ENCODE measurements at regions not wholly inside any gene's neighbourhood (a gene's known extent, or its start where the extent isn't known, plus 50 kb on each side); places are given as distances from the start of the nearest gene placed in this dataset.

GRCh38 chr5:174282391-174282790, 236.9 kb downstream of the NSG2 start:
- intact Hi-C loops (cut with DNase I; ENCODE audit: low total_unique reads) = no loop called here
- no peaks in the 10 kb centered on the region for H3K36me3 ChIP-seq
- no peak overlapping the region for H3K27ac ChIP-seq
- H3K4me3 ChIP-seq = no peak overlapping the region
- H3K4me1 ChIP-seq = no peaks in the 10 kb centered on the region
- H3K9me3 ChIP-seq = no peaks in the 10 kb centered on the region
- H3K27me3 ChIP-seq = no peaks in the 10 kb centered on the region
- TF ChIP-seq POLR2AphosphoS5 (IDR thresholded peaks at IDR 0.05) (no peak), CTCF (IDR thresholded peaks at IDR 0.05) (no peak), POLR2A (IDR thresholded peaks at IDR 0.05) (no peak)
- no peak for DNase-seq (ENCODE audit: low spot score in 2 of 2)

GRCh38 chr5:174283211-174284005, 237.9 kb downstream of the NSG2 start:
- H3K9me3 ChIP-seq = no peaks in the 10 kb centered on the region

GRCh38 chr5:174284873-174285272, 239.4 kb downstream of the NSG2 start:
- no peak for TF ChIP-seq CTCF (IDR thresholded peaks at IDR 0.05)
- TF ChIP-seq POLR2AphosphoS5 (IDR thresholded peaks at IDR 0.05) = no peak
- intact Hi-C loops (cut with DNase I; ENCODE audit: low total_unique reads) = no loop called here

More at GRCh38 chr5:174283211-174284005, 237.9 kb downstream of the NSG2 start:
- Histone ChIP-seq H3K27ac (no peak overlapping the region), H3K4me1 (no peaks in the 10 kb centered on the region), H3K4me3 (no peak overlapping the region), H3K27me3 (no peaks in the 10 kb centered on the region), H3K36me3 (no peaks in the 10 kb centered on the region)
- peak in 1 of 2 donors; percentile 19 for DNase-seq (ENCODE audit: low spot score in 2 of 2)
- intact Hi-C loops (cut with DNase I; ENCODE audit: low total_unique reads) = no loop called here
- TF ChIP-seq POLR2AphosphoS5 (IDR thresholded peaks at IDR 0.05) = no peak
- no peak for TF ChIP-seq CTCF (IDR thresholded peaks at IDR 0.05)

GRCh38 chr5:174287761-174288160, 242.3 kb downstream of the NSG2 start:
- no peaks in the 10 kb centered on the region for H3K27me3 ChIP-seq
- no peaks in the 10 kb centered on the region for H3K36me3 ChIP-seq
- no peak overlapping the region for H3K27ac ChIP-seq
- TF ChIP-seq POLR2AphosphoS5 (IDR thresholded peaks at IDR 0.05) = no peak
- no peak for TF ChIP-seq POLR2A (IDR thresholded peaks at IDR 0.05)
- no peak for TF ChIP-seq CTCF (IDR thresholded peaks at IDR 0.05)
- no peaks in the 10 kb centered on the region for H3K4me1 ChIP-seq
- DNase-seq (ENCODE audit: low spot score in 2 of 2) = no peak
- H3K9me3 ChIP-seq = peaks cover 0 to 8% of the 10 kb centered on the region in 2 donors
- no peak overlapping the region for H3K4me3 ChIP-seq
- intact Hi-C loops (cut with DNase I; ENCODE audit: low total_unique reads) = no loop called here

More at GRCh38 chr5:174284873-174285272, 239.4 kb downstream of the NSG2 start:
- H3K27ac ChIP-seq = no peak overlapping the region
- peaks cover 0 to 1% of the 10 kb centered on the region in 2 donors for H3K9me3 ChIP-seq
- no peak for DNase-seq (ENCODE audit: low spot score in 2 of 2)
- no peak overlapping the region for H3K4me3 ChIP-seq
- H3K36me3 ChIP-seq = no peaks in the 10 kb centered on the region
- H3K27me3 ChIP-seq = no peaks in the 10 kb centered on the region
- H3K4me1 ChIP-seq = no peaks in the 10 kb centered on the region

GRCh38 chr5:174288439-174288838, 242.9 kb downstream of the NSG2 start:
- intact Hi-C loops (cut with DNase I; ENCODE audit: low total_unique reads) = no loop called here
- DNase-seq (ENCODE audit: low spot score in 2 of 2) = no peak
- H3K4me3 ChIP-seq = no peak overlapping the region
- H3K27ac ChIP-seq = no peak overlapping the region
- no peaks in the 10 kb centered on the region for H3K36me3 ChIP-seq
- H3K9me3 ChIP-seq = peaks cover 0 to 8% of the 10 kb centered on the region in 2 donors
- TF ChIP-seq POLR2AphosphoS5 (IDR thresholded peaks at IDR 0.05) (no peak), POLR2A (IDR thresholded peaks at IDR 0.05) (no peak), CTCF (IDR thresholded peaks at IDR 0.05) (no peak)
- H3K27me3 ChIP-seq = no peaks in the 10 kb centered on the region
- no peaks in the 10 kb centered on the region for H3K4me1 ChIP-seq
